ENCODE measurements at regions not wholly inside any gene's neighbourhood (a gene's known extent, or its start where the extent isn't known, plus 50 kb on each side); places are given as distances from the start of the nearest gene placed in this dataset.

DNA sequence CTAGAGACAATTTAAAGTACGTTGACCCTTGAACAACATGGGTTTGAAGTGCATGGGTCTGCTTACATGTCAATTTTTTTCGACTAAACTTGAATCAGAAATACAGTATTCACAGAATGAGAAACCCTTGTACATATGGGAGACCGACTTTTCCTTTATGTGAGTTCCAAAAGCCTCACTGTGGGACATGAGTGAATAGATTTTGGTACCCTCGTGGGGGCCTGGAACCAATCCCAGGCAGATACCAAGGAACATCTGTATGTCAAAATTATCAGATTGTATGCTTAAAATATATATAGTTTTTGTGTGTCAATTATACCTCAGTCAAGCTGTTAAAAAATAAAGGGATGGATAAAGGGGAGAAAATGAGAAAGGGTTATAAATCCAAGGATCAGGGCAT is 78.7 kb upstream of the MAN2A1 start:
- TF ChIP-seq POLR2A (IDR thresholded peaks at IDR 0.05) (no peak), EP300 (IDR thresholded peaks at IDR 0.05) (no peak)
- TF ChIP-seq, protein P1, sequence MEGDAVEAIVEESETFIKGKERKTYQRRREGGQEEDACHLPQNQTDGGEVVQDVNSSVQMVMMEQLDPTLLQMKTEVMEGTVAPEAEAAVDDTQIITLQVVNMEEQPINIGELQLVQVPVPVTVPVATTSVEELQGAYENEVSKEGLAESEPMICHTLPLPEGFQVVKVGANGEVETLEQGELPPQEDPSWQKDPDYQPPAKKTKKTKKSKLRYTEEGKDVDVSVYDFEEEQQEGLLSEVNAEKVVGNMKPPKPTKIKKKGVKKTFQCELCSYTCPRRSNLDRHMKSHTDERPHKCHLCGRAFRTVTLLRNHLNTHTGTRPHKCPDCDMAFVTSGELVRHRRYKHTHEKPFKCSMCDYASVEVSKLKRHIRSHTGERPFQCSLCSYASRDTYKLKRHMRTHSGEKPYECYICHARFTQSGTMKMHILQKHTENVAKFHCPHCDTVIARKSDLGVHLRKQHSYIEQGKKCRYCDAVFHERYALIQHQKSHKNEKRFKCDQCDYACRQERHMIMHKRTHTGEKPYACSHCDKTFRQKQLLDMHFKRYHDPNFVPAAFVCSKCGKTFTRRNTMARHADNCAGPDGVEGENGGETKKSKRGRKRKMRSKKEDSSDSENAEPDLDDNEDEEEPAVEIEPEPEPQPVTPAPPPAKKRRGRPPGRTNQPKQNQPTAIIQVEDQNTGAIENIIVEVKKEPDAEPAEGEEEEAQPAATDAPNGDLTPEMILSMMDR (IDR thresholded peaks at IDR 0.05), result no peak
